AG09319 (cell line): ENCODE measurements at regions not wholly inside any gene's neighbourhood (a gene's known extent, or its start where the extent isn't known, plus 50 kb on each side); places are given as distances from the start of the nearest gene placed in this dataset.

Experiments used
- DNase-seq: peaks from one replicate; pipeline ENCODE4 v3.0.0-alpha.2; 2010; ENCODE audit warnings: low read depth; ENCODE audit errors: extremely low read depth
- CTCF ChIP-seq: IDR thresholded peaks from 2 replicates; pipeline ENCODE4 v1.5.1; 2011; ENCODE audit warnings: low read depth, mild to moderate bottlenecking, inconsistent platforms, low read length, moderate library complexity

GRCh38 chr10:59595593-59595992 is 114.1 kb downstream of the SLC16A9 start:
- no peak for TF ChIP-seq CTCF
- DNase-seq, result no peak

- TF ChIP-seq CTCF, result no peak
- DNase-seq, result no peak
These were observed 115.9 kb downstream of the SLC16A9 start for GRCh38 chr10:59593768-59594167.

- no peak for TF ChIP-seq CTCF
- no peak for DNase-seq
These were observed 119.9 kb downstream of the SLC16A9 start for GRCh38 chr10:59589796-59590195.

- no peak for TF ChIP-seq CTCF
- DNase-seq, result no peak
These were observed 120.9 kb downstream of the SLC16A9 start for GRCh38 chr10:59588791-59589190.

GRCh38 chr10:59587756-59588140 is 121.9 kb downstream of the SLC16A9 start:
- TF ChIP-seq CTCF, result no peak
- DNase-seq, result no peak

GRCh38 chr10:59587083-59587755 is 122.4 kb downstream of the SLC16A9 start:
- DNase-seq, result no peak
- TF ChIP-seq CTCF, result no peak

GRCh38 chr10:59586407-59586891 is 123.2 kb downstream of the SLC16A9 start:
- TF ChIP-seq CTCF, result no peak
- DNase-seq, result no peak
